ENCODE measurements at regions not wholly inside any gene's neighbourhood (a gene's known extent, or its start where the extent isn't known, plus 50 kb on each side); places are given as distances from the start of the nearest gene placed in this dataset.

DNA sequence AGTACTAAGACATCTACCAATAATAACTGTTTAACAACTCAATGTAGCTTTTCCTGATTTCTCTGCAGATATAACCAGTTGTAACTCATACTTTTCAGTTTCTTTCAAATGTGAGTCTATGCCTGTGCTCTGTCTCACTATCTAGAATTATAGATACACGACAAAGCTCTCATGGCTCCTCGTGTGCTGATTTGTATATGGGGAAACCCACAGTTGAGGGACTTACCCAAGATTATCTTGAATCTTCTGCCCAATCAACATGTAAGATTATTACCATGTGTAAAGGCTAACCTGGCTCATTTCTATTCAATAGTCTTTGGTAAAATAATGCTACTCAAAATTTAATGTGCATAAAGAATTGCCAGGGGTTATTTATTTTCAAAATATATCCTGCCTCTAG, 554.4 kb downstream of the FBXO15 start:
- Histone ChIP-seq H3K4me2 (ENCODE audit: insufficient read depth, low read length) (no peak overlapping the region), H3K36me3 (ENCODE audit: insufficient read depth, low read length) (no peaks in the 10 kb centered on the region), H3K27me3 (ENCODE audit: insufficient read depth, low read length) (no peaks in the 10 kb centered on the region), H3K79me2 (ENCODE audit: insufficient read depth, low read length) (no peaks in the 10 kb centered on the region), H2AFZ (ENCODE audit: low read length) (no peak overlapping the region), H3K4me1 (ENCODE audit: insufficient read depth, low read length) (no peaks in the 10 kb centered on the region), H3K4me3 (ENCODE audit: insufficient read depth, low read length) (no peak overlapping the region), H4K20me1 (ENCODE audit: insufficient read depth, low read length) (no peaks in the 10 kb centered on the region), H3K9me3 (ENCODE audit: low read depth, low read length) (no peaks in the 10 kb centered on the region), H3K27ac (ENCODE audit: low read depth, low read length) (no peak overlapping the region)
- TF ChIP-seq, protein P1, sequence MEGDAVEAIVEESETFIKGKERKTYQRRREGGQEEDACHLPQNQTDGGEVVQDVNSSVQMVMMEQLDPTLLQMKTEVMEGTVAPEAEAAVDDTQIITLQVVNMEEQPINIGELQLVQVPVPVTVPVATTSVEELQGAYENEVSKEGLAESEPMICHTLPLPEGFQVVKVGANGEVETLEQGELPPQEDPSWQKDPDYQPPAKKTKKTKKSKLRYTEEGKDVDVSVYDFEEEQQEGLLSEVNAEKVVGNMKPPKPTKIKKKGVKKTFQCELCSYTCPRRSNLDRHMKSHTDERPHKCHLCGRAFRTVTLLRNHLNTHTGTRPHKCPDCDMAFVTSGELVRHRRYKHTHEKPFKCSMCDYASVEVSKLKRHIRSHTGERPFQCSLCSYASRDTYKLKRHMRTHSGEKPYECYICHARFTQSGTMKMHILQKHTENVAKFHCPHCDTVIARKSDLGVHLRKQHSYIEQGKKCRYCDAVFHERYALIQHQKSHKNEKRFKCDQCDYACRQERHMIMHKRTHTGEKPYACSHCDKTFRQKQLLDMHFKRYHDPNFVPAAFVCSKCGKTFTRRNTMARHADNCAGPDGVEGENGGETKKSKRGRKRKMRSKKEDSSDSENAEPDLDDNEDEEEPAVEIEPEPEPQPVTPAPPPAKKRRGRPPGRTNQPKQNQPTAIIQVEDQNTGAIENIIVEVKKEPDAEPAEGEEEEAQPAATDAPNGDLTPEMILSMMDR (IDR thresholded peaks at IDR 0.05; ENCODE audit: extremely low read depth, low read depth, low read length), result no peak
- DNase-seq (ENCODE audit: insufficient read length, low spot score, missing footprints), result no peak

DNA sequence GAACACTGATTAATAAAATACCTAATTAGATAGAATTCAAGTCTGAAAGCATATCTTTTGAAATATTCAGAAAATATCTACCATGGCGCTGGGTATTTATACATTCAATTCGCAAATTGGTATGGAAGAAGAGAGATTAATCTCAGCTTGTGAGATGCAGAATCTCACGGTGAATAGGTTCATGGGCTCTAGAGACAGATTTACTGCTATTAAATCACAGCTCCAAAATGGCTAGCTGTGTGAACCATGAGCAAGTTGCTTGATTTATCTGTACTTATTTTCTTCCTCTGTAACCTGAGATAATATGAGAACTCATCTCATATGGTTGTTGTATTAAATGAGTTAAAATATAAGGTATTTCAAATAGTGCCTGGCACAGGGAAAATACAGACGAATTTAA, 556.7 kb downstream of the FBXO15 start:
- H3K4me3 ChIP-seq (ENCODE audit: insufficient read depth, low read length), result no peak overlapping the region
- no peaks in the 10 kb centered on the region for H3K27me3 ChIP-seq (ENCODE audit: insufficient read depth, low read length)
- no peaks in the 10 kb centered on the region for H3K9me3 ChIP-seq (ENCODE audit: low read depth, low read length)
- no peak overlapping the region for H2AFZ ChIP-seq (ENCODE audit: low read length)
- H3K36me3 ChIP-seq (ENCODE audit: insufficient read depth, low read length), result no peaks in the 10 kb centered on the region
- no peak for DNase-seq (ENCODE audit: insufficient read length, low spot score, missing footprints)
- no peaks in the 10 kb centered on the region for H3K79me2 ChIP-seq (ENCODE audit: insufficient read depth, low read length)
- TF ChIP-seq, protein P1 (IDR thresholded peaks at IDR 0.05; ENCODE audit: extremely low read depth, low read depth, low read length), result no peak
- H3K4me2 ChIP-seq (ENCODE audit: insufficient read depth, low read length), result no peak overlapping the region
- H4K20me1 ChIP-seq (ENCODE audit: insufficient read depth, low read length), result no peaks in the 10 kb centered on the region
- H3K4me1 ChIP-seq (ENCODE audit: insufficient read depth, low read length), result no peaks in the 10 kb centered on the region
- H3K27ac ChIP-seq (ENCODE audit: low read depth, low read length), result no peak overlapping the region

DNA sequence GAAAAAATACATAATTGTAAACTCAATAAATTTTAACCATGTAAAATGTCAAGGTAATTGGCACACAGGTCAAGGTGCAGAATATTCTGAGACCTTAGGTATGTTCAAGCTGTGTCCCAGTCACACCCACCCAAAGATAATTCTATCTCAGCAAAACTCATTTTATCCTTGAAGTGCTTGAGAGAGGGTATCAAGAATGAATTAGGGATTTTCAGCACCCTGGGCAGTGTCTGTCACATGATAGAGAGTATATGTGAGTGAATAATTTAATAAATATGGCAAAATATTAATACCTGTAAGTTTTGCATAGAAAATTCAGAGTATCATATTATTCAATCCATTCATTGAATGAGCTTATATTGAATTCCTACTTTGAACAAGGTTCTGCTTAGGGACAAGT, 567.9 kb downstream of the FBXO15 start:
- TF ChIP-seq, protein P1 (IDR thresholded peaks at IDR 0.05; ENCODE audit: extremely low read depth, low read depth, low read length), result no peak
- no peak overlapping the region for H2AFZ ChIP-seq (ENCODE audit: low read length)
- H3K36me3 ChIP-seq (ENCODE audit: insufficient read depth, low read length), result no peaks in the 10 kb centered on the region
- H3K9me3 ChIP-seq (ENCODE audit: low read depth, low read length), result no peaks in the 10 kb centered on the region
- H3K79me2 ChIP-seq (ENCODE audit: insufficient read depth, low read length), result no peaks in the 10 kb centered on the region
- H3K4me1 ChIP-seq (ENCODE audit: insufficient read depth, low read length), result no peaks in the 10 kb centered on the region
- DNase-seq (ENCODE audit: insufficient read length, low spot score, missing footprints), result no peak
- H3K4me2 ChIP-seq (ENCODE audit: insufficient read depth, low read length), result no peak overlapping the region
- H3K27me3 ChIP-seq (ENCODE audit: insufficient read depth, low read length), result no peaks in the 10 kb centered on the region
- no peak overlapping the region for H3K4me3 ChIP-seq (ENCODE audit: insufficient read depth, low read length)
- H4K20me1 ChIP-seq (ENCODE audit: insufficient read depth, low read length), result no peaks in the 10 kb centered on the region
- H3K27ac ChIP-seq (ENCODE audit: low read depth, low read length), result no peak overlapping the region

DNA sequence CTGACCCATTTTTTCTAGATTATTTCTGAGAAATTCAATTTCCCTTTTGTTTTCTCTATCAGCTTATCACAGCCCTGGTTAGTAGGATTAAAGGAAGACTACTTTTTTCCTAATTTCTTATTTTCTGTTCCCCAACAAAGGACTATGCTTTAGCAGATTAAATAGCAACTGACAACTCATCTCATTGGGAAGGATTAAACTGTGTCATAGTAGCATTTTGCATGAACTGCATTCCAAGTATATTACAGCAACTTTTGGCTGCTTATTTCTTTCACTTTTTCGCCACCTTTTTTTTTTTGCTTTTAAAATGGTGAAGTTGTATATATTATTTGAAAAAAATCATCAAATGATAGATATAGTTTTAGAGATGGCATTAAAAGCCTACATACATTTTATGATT, 570.3 kb downstream of the FBXO15 start:
- H3K4me3 ChIP-seq (ENCODE audit: insufficient read depth, low read length), result no peak overlapping the region
- H3K79me2 ChIP-seq (ENCODE audit: insufficient read depth, low read length), result no peaks in the 10 kb centered on the region
- H3K9me3 ChIP-seq (ENCODE audit: low read depth, low read length), result no peaks in the 10 kb centered on the region
- H3K4me2 ChIP-seq (ENCODE audit: insufficient read depth, low read length), result no peak overlapping the region
- no peak for DNase-seq (ENCODE audit: insufficient read length, low spot score, missing footprints)
- H3K4me1 ChIP-seq (ENCODE audit: insufficient read depth, low read length), result no peaks in the 10 kb centered on the region
- H3K27me3 ChIP-seq (ENCODE audit: insufficient read depth, low read length), result no peaks in the 10 kb centered on the region
- no peak overlapping the region for H3K27ac ChIP-seq (ENCODE audit: low read depth, low read length)
- H3K36me3 ChIP-seq (ENCODE audit: insufficient read depth, low read length), result no peaks in the 10 kb centered on the region
- TF ChIP-seq, protein P1 (IDR thresholded peaks at IDR 0.05; ENCODE audit: extremely low read depth, low read depth, low read length), result no peak
- no peak overlapping the region for H2AFZ ChIP-seq (ENCODE audit: low read length)
- H4K20me1 ChIP-seq (ENCODE audit: insufficient read depth, low read length), result no peaks in the 10 kb centered on the region

Data from osteoblast (primary cell).